Left lung (tissue), 4 donors: ENCODE measurements at regions not wholly inside any gene's neighbourhood (a gene's known extent, or its start where the extent isn't known, plus 50 kb on each side); places are given as distances from the start of the nearest gene placed in this dataset.
A peak's percentile ranks its signal among the peaks of the same experiment; 100 is the strongest.

Experiments
- ATAC-seq: fragments of 200-7000 bp; cut with Tn5 transposase; one replicate; pipeline ENCODE4 v1.9.1; 2020; ENCODE audit warnings: moderate library complexity
- DNase-seq, 4 donors: peaks; one replicate each; pipeline ENCODE4 v3.0.0-alpha.2; 2013 to 2020
- H3K27ac ChIP-seq, 2 donors: fragments of 200-600 bp; sonication (generic) in 1 of 2; one replicate each; pipeline versions ENCODE4 v1.5.0 to v1.8.0; 2020 to 2021
- H3K27me3 ChIP-seq, 2 donors: fragments of 200-600 bp; sonication (generic) in 1 of 2; one replicate each; pipeline versions ENCODE4 v1.5.0 to v1.8.0; 2020 to 2021
- H3K36me3 ChIP-seq, 2 donors: fragments of 200-600 bp; sonication (generic) in 1 of 2; one replicate each; pipeline versions ENCODE4 v1.5.0 to v1.8.0; 2020 to 2021
- H3K4me1 ChIP-seq, 2 donors: fragments of 200-600 bp; one replicate each; pipeline ENCODE4 v1.8.0; 2021
- H3K4me3 ChIP-seq, 2 donors: fragments of 200-600 bp; sonication (generic) in 1 of 2; one replicate each; pipeline versions ENCODE4 v1.5.0 to v1.8.0; 2020 to 2021; ENCODE audit warnings: mild to moderate bottlenecking in 1 of 2
- H3K9me3 ChIP-seq, 2 donors: fragments of 200-600 bp; sonication (generic) in 1 of 2; one replicate each; pipeline versions ENCODE4 v1.5.0 to v1.8.0; 2020 to 2021
- CTCF ChIP-seq, 2 donors: fragments of 200-600 bp; sonication (generic) in 1 of 2; IDR thresholded peaks; one replicate each; pipeline versions ENCODE4 v1.5.0 to v1.8.0; 2021; ENCODE audit warnings: antibody characterized with exemption in 2 of 2
- intact Hi-C, 2 donors: fragments of 100-400 bp; cut with DNase I; formaldehyde crosslinking; loops; one replicate each; pipeline versions ENCODE4 v1.11.2 to v1.14.2; 2022
- donor health status: DM: no; HTN: yes; CAD: no.
- donor health status: DM: no; HTN: no; CAD: no.

GRCh38 chr7:34452363-34452762 is 205.7 kb upstream of the NPSR1 start:
- DNase-seq, result no peak
- ATAC-seq, result no peak
- peaks cover 0 to 4% of the 10 kb centered on the region in 2 donors for H3K9me3 ChIP-seq
- H3K4me3 ChIP-seq, result no peak overlapping the region
- no peaks in the 10 kb centered on the region for H3K36me3 ChIP-seq
- no peaks in the 10 kb centered on the region for H3K27me3 ChIP-seq
- no peak for TF ChIP-seq CTCF (IDR thresholded peaks at IDR 0.05)
- H3K4me1 ChIP-seq, result no peaks in the 10 kb centered on the region
- intact Hi-C loops, result no loop called here
- no peak overlapping the region for H3K27ac ChIP-seq

GRCh38 chr7:34453150-34453549 is 204.9 kb upstream of the NPSR1 start:
- H3K4me3 ChIP-seq, result no peak overlapping the region
- ATAC-seq, result no peak
- H3K9me3 ChIP-seq, result peaks cover 0 to 4% of the 10 kb centered on the region in 2 donors
- no peaks in the 10 kb centered on the region for H3K36me3 ChIP-seq
- intact Hi-C loops, result no loop called here
- no peaks in the 10 kb centered on the region for H3K4me1 ChIP-seq
- H3K27ac ChIP-seq, result no peak overlapping the region
- no peak for DNase-seq
- no peaks in the 10 kb centered on the region for H3K27me3 ChIP-seq
- no peak for TF ChIP-seq CTCF (IDR thresholded peaks at IDR 0.05)

GRCh38 chr7:34454381-34454780 is 203.6 kb upstream of the NPSR1 start:
- ATAC-seq, result no peak
- Histone ChIP-seq H3K27me3 (no peaks in the 10 kb centered on the region), H3K36me3 (no peaks in the 10 kb centered on the region), H3K4me3 (no peak overlapping the region), H3K4me1 (no peaks in the 10 kb centered on the region), H3K9me3 (no peaks in the 10 kb centered on the region), H3K27ac (no peak overlapping the region)
- TF ChIP-seq CTCF (IDR thresholded peaks at IDR 0.05), result no peak
- intact Hi-C loops, result no loop called here
- no peak for DNase-seq

- Histone ChIP-seq H3K9me3 (peaks cover 0 to 6% of the 10 kb centered on the region in 2 donors), H3K36me3 (no peaks in the 10 kb centered on the region), H3K27me3 (no peaks in the 10 kb centered on the region), H3K27ac (no peak overlapping the region), H3K4me3 (no peak overlapping the region), H3K4me1 (no peaks in the 10 kb centered on the region)
- DNase-seq (peak in 1 of 4 donors; percentile 35), ATAC-seq (no peak)
- intact Hi-C loops, result no loop called here
- TF ChIP-seq CTCF (IDR thresholded peaks at IDR 0.05), result no peak
Measured at GRCh38 chr7:34457329-34457728, 200.7 kb upstream of the NPSR1 start.

- ATAC-seq, result peak; percentile 56
- TF ChIP-seq CTCF (IDR thresholded peaks at IDR 0.05), result no peak
- Histone ChIP-seq H3K27ac (no peak overlapping the region), H3K4me1 (no peaks in the 10 kb centered on the region), H3K9me3 (peaks cover 0 to 6% of the 10 kb centered on the region in 2 donors), H3K4me3 (no peak overlapping the region), H3K36me3 (no peaks in the 10 kb centered on the region), H3K27me3 (no peaks in the 10 kb centered on the region)
- intact Hi-C loops, result no loop called here
- DNase-seq, result no peak
Measured at GRCh38 chr7:34463830-34464229, 194.2 kb upstream of the NPSR1 start.
